ENCODE measurements at regions not wholly inside any gene's neighbourhood (a gene's known extent, or its start where the extent isn't known, plus 50 kb on each side); places are given as distances from the start of the nearest gene placed in this dataset.

- Histone ChIP-seq H3K27me3 (no peaks in the 10 kb centered on the region), H3K4me3 (ENCODE audit: low read depth, low read length) (peak overlapping the region; percentile 80)
These were observed 148.1 kb upstream of the ZNF536 start for GRCh38 chr19:30223866-30224688.

GRCh38 chr19:30224689-30225606 is 147.2 kb upstream of the ZNF536 start:
- no peak for TF ChIP-seq CTCF (IDR thresholded peaks at IDR 0.05; ENCODE audit: low read depth, low read length)
- H3K4me3 ChIP-seq (ENCODE audit: low read depth, low read length), result peak overlapping the region; percentile 80
- peak; percentile 70 for DNase-seq
- H3K36me3 ChIP-seq, result no peaks in the 10 kb centered on the region
- H3K27me3 ChIP-seq, result no peaks in the 10 kb centered on the region
- no peaks in the 10 kb centered on the region for H3K9me3 ChIP-seq
- peaks cover 3% of the 10 kb centered on the region for H3K4me1 ChIP-seq

More at GRCh38 chr19:30223866-30224688, 148.1 kb upstream of the ZNF536 start:
- no peak for DNase-seq
- Histone ChIP-seq H3K4me1 (no peaks in the 10 kb centered on the region; the same call in 1 of the 2 replicates), H3K9me3 (no peaks in the 10 kb centered on the region), H3K36me3 (no peaks in the 10 kb centered on the region)
- no peak for TF ChIP-seq CTCF (IDR thresholded peaks at IDR 0.05; ENCODE audit: low read depth, low read length)

- Histone ChIP-seq H3K4me3 (ENCODE audit: low read depth, low read length) (peak overlapping the region; percentile 80), H3K4me1 (peaks cover 11% of the 10 kb centered on the region), H3K9me3 (no peaks in the 10 kb centered on the region), H3K36me3 (no peaks in the 10 kb centered on the region), H3K27me3 (no peaks in the 10 kb centered on the region)
- no peak for TF ChIP-seq CTCF (IDR thresholded peaks at IDR 0.05; ENCODE audit: low read depth, low read length)
- DNase-seq, result peak; percentile 49
These were observed 146.3 kb upstream of the ZNF536 start for GRCh38 chr19:30225676-30226463.

GRCh38 chr19:30226464-30227011 is 145.6 kb upstream of the ZNF536 start:
- no peaks in the 10 kb centered on the region for H3K36me3 ChIP-seq
- no peaks in the 10 kb centered on the region for H3K27me3 ChIP-seq
- no peaks in the 10 kb centered on the region for H3K9me3 ChIP-seq
- TF ChIP-seq CTCF (IDR thresholded peaks at IDR 0.05; ENCODE audit: low read depth, low read length), result no peak
- H3K4me1 ChIP-seq, result peaks cover 12% of the 10 kb centered on the region
- peak; percentile 73 for DNase-seq
- peak overlapping the region; percentile 80 for H3K4me3 ChIP-seq (ENCODE audit: low read depth, low read length)

- Histone ChIP-seq H3K4me3 (ENCODE audit: low read depth, low read length) (peak overlapping the region; percentile 80), H3K27me3 (no peaks in the 10 kb centered on the region), H3K36me3 (no peaks in the 10 kb centered on the region), H3K4me1 (peaks cover 14% of the 10 kb centered on the region), H3K9me3 (no peaks in the 10 kb centered on the region)
- peak; percentile 67 for DNase-seq
- TF ChIP-seq CTCF (IDR thresholded peaks at IDR 0.05; ENCODE audit: low read depth, low read length), result no peak
These were observed 145.1 kb upstream of the ZNF536 start for GRCh38 chr19:30227012-30227621.

Measured in BE2C (cell line).